Stimulated activated CD8-positive, alpha-beta memory T cell treated with anti-CD3 and anti-CD28 coated beads, Interleukin-7, amount 100 ng/mL, for 4 hours (primary cell): ENCODE measurements at regions not wholly inside any gene's neighbourhood (a gene's known extent, or its start where the extent isn't known, plus 50 kb on each side); places are given as distances from the start of the nearest gene placed in this dataset.

Source experiments
- DNase-seq, 2 donors: peaks; one replicate each; pipeline ENCODE4 v3.0.0-alpha.2; 2020; ENCODE audit warnings: low read depth in 2 of 2

DNA sequence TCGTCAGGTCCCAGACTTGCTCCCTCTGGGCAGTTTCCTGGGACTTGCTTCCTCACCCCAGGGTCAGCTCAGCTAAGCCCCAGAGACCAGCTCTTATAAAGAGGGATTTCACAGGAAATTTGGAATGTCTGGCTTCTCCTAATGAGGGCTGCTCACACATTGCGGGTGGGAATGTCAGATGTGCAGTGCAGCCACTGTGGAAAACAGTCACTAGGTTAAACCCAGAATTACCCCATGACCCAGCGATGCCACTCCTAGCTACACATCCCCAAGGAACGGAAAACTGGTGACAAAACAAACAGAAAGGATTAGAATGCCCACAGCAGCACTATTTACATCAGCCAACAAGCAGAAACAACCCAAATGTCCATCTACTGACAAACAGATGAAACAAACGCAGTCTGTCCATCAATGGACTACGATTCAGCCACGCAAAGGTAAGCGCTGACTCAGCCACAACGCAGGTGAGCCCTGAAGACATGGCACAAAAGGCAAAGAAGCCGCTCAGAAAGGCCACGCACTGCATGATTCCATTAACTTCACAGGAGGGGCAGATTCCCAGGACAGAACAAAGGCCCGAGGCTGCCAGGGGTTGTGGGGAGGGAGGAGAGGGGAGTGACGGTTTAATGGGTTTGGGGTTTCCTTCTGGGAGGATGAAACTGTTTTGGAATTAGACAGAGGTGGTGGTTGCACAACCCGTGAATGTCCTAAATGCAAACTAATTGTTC lies 63.0 kb downstream of the NCOR2 start:
- DNase-seq, result no peak

GRCh38 chr12:124503305-124503704 lies 64.1 kb downstream of the NCOR2 start:
- DNase-seq, result no peak

GRCh38 chr12:124502379-124502778 lies 65.0 kb downstream of the NCOR2 start:
- no peak for DNase-seq

GRCh38 chr12:124501827-124502226 lies 65.6 kb downstream of the NCOR2 start:
- no peak for DNase-seq

DNA sequence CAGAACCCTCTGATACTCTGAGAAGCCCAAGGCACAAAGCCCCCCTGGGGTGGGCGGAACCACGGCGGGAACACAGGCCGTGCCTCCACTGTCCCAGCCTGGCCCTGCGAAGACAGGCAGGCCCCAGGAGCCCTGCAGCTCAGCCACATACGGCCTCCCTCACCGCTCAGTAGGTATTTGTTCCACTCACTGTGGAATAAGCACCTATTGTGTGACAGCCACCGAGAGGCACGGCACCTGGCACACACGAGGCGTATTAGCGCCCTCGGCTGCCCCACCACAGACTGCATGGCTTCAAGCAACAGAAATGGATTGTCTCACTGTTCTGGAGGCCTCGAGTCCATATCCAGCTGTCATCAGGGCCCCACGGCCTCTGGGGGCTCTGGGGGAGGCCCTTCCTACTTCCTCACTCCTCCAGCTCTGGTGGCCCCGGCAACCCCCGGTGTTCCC lies 66.3 kb downstream of the NCOR2 start:
- no peak for DNase-seq

GRCh38 chr12:124499898-124500244 lies 67.5 kb downstream of the NCOR2 start:
- DNase-seq, result no peak

- DNase-seq, result no peak
Measured at GRCh38 chr12:124499190-124499753, 68.1 kb downstream of the NCOR2 start.

- DNase-seq, result no peak
Measured at GRCh38 chr12:124498275-124499189, 68.9 kb downstream of the NCOR2 start.

DNA sequence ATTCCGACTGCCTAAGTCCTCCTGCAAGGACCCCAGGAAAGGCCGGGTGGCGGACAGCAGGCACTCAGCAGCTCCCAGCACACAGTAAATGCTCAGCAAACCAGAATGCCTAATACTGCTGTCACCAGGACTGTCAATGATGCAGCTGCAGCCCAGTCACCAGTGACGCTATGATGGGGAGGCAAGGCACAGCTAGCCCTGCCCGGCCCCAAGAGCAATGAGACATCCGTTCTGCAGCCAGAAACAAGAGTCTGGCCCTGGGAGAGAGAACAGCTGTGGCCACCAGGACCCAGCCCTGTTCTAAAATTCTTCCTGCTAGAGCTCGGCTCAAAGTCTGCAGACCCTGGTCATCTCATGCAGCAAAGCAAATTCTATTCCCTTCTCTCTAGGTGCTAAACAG lies 69.8 kb downstream of the NCOR2 start:
- no peak for DNase-seq

GRCh38 chr12:124497039-124497438 lies 70.4 kb downstream of the NCOR2 start:
- no peak for DNase-seq

DNA sequence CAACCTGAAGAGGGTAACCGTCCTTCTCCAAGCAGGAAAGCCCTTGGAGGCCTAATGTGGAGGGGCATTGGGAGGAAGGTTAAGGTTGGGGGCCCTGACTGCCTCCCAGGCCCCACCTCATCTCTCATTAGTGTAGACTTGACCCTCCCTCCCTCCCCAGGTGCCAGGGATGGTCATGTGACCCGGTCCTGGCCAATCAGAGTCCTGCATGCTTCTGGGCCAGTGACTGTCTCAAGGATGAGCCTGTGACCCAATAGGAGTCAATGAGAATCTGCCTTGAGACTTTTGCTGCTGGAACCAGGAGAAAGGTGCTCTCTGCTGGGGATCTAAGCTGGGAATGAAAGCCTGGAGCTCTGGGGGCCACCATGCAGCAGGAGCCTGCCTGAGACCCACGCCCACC lies 70.8 kb downstream of the NCOR2 start:
- DNase-seq, result no peak

DNA sequence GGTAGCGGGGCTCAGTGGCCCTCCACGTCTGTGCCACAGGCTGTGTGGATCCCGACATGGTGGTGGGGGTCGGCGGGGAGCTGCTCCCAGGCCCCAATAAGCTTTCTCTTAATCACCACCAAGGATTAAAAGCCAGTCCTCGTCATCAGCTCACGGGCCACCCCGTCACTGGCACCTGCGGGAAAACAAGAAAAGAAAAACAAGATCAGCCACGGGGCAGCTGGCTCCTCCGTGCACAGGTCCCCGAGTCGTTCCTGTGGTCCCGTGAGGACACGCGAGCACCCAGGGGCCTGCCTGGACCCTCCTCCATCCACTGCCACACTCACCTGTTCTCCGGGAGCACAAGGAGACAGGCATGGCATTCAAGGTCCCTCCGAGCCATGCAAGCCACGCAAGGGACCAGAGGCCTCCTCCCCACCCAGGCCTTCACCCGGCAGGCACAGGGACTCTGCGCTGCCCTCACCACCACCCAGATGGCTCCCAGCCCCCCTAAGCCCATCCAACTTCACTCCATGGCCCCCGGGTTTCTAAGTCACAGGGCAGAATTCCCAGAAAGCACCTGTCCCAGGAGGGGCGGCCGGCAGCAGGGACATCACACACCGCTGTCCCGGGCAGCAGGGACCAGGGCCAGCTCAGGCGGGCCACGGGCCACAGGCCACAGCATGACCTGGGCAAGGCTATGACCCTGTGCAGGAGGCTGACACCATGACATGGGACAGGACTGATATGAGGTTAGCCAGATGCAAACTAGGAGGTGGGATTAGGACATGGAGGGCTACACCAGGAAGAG lies 72.0 kb downstream of the NCOR2 start:
- no peak for DNase-seq

DNA sequence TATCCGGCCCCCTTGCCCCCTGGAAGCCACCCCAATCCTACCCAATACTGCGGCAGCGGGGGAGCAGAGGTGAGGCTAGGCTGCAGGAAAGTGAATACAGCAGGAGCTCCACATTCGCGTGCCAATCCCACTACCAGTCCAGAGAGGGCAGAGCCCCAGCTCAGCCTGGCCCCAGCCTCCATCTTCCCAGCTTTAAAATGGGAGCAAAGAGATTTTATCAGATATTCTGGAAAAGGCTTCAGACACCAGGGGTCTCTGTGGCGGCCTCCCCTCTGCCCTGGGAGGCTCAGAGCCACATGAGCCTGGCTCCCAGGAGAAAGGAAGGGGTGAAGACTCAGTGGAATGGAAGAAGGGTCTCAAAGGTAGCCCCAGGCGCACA lies 72.7 kb downstream of the NCOR2 start:
- DNase-seq, result no peak

- peak; percentile 17 to 44 for DNase-seq
Measured at GRCh38 chr12:124493809-124494750, 73.3 kb downstream of the NCOR2 start.

DNA sequence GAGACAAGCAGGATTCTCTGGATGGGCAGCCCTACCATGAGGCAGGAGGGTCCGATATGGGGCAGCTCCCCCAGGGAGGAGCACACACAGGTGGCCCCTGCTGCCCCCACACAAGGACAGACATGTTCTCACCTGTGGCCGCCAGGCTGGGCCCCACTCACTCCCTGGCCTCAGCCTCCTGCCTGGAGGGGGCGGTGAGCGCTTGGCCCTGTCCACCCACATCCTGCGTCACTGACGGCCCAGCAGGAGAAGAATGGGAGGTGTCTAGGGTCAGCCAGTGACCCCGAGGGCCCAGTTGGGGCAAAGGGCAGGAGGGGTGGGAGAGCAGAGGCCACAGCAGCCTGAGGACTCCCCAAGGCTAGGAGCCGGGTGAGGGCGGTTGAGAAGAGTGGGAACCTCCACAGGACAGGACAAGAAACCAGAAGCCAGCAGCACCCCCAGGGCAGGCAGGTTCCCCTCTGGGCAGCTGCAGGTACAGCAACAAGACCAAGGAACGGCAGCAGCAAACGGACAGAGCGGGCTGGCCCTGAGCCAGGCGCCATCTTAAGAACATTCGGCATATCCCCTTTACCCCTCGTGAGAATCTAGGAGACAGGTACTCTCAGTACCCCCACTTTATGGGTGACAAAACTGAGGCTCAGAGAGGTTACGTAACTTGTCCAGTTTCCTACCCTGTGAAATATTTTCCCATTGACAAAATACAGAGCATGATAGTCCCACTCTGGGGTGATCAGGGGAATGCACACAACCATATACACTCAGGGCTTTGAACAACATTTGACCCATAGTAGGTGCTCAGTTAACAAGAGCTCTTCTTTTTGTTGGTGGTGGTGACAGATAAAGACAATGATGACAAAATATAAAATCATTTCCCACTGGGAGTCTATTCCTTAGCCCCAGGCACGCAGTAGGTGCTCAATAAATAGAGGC lies 74.3 kb downstream of the NCOR2 start:
- DNase-seq, result no peak

GRCh38 chr12:124491856-124492420 lies 75.5 kb downstream of the NCOR2 start:
- DNase-seq, result no peak

GRCh38 chr12:124491310-124491709 lies 76.1 kb downstream of the NCOR2 start:
- no peak for DNase-seq

GRCh38 chr12:124490584-124491305 lies 76.7 kb downstream of the NCOR2 start:
- no peak for DNase-seq
